HCT116 (cell line): ENCODE measurements at regions not wholly inside any gene's neighbourhood (a gene's known extent, or its start where the extent isn't known, plus 50 kb on each side); places are given as distances from the start of the nearest gene placed in this dataset.

ENCODE experiments used
- ATAC-seq: fragments of 200-7000 bp; cut with Tn5 transposase; 2 replicates; pipeline ENCODE4 v1.9.1; 2020; ENCODE audit warnings: mild to moderate bottlenecking, moderate library complexity
- BruUV-seq: library from RNA; stranded (reverse); fragments of 400-500 nt; replicated peaks from 2 replicates; lab custom pipeline; 2021; lab: Mats Ljungman, UMichigan
- CTCF ChIA-PET: fragments of 300-600 bp; sonication (Branson Sonifier 250); formaldehyde crosslinking; loops from one replicate; lab custom pipeline; 2021; ENCODE audit warnings: antibody characterized with exemption; lab: Charles Lee
- POLR2A ChIA-PET: fragments of 300-600, 350-600 bp; sonication (Branson Sonifier 250); formaldehyde crosslinking; loops from one replicate; lab custom pipeline; 2021; ENCODE audit warnings: antibody characterized with exemption; lab: Charles Lee
- RAD21 ChIA-PET, 2 experiments: fragments of 300-600 bp; sonication (Branson Sonifier 250); formaldehyde crosslinking; loops; one replicate each; lab custom pipeline; 2023; ENCODE audit warnings: low total read pairs in 2 of 2; ENCODE audit not compliant: uncharacterized antibody in 2 of 2, unreplicated experiment in 2 of 2, low non-redundant PET in 1 of 2; lab: Charles Lee
- DNase-seq: peaks from one replicate; pipeline ENCODE4 v3.0.0-alpha.2; 2010; ENCODE audit warnings: low read depth, low spot score
- H2AFZ ChIP-seq: fragments of 200-600 bp; shearing (Covaris generic), sonication (generic); 2 replicates; pipeline ENCODE4 v1.6.1; 2017; ENCODE audit warnings: low read depth, mixed run types, mixed read lengths, antibody characterized with exemption, low read length; ENCODE audit not compliant: poor library complexity, severe bottlenecking
- H3K27ac ChIP-seq: 2 replicates; pipeline ENCODE4 v1.5.1; 2012; ENCODE audit warnings: low read depth, low read length
- H3K27me3 ChIP-seq: fragments of 200-600 bp; sonication (generic); 2 replicates; pipeline ENCODE4 v1.6.1; 2016; ENCODE audit warnings: mixed run types, low read length, mixed read lengths; ENCODE audit not compliant: insufficient read depth
- H3K36me3 ChIP-seq, 2 experiments: fragments of 200-500 bp in 1 of 2; fragments of 200-600 bp in 1 of 2; sonication (Bioruptor generic) in 1 of 2; sonication (generic) in 1 of 2; 2 replicates each; pipeline versions ENCODE4 v1.5.1 to v1.6.1; 2014 to 2016; ENCODE audit warnings: low read length in 2 of 2, inconsistent platforms in 1 of 2, mixed read lengths in 1 of 2, mixed run types in 1 of 2; ENCODE audit not compliant: insufficient read depth in 2 of 2, control insufficient read depth in 1 of 2
- H3K4me1 ChIP-seq, 2 experiments: fragments of 200-600 bp in 1 of 2; sonication (generic) in 1 of 2; 2 replicates each; pipeline versions ENCODE4 v1.5.1 to v1.6.1; 2012 to 2017; ENCODE audit warnings: low read length in 2 of 2, inconsistent platforms in 1 of 2, mild to moderate bottlenecking in 1 of 2, mixed read lengths in 1 of 2, mixed run types in 1 of 2, moderate library complexity in 1 of 2; ENCODE audit not compliant: insufficient read depth in 2 of 2, control insufficient read depth in 1 of 2
- H3K4me2 ChIP-seq: fragments of 200-600 bp; sonication (generic); 2 replicates; pipeline ENCODE4 v1.6.1; 2017; ENCODE audit warnings: mixed run types, low read length, mixed read lengths
- H3K4me3 ChIP-seq, 2 experiments: fragments of 200-600 bp in 1 of 2; sonication (generic) in 1 of 2; replicated peaks in 1 of 2; 2 replicates each; pipeline ENCODE4 v1.5.1; 2011 to 2016; ENCODE audit warnings: low read length in 2 of 2, control low read depth in 1 of 2, low read depth in 1 of 2, mild to moderate bottlenecking in 1 of 2, mixed read lengths in 1 of 2, mixed run types in 1 of 2
- H3K79me2 ChIP-seq: fragments of 200-600 bp; sonication (generic); 2 replicates; pipeline ENCODE4 v1.6.1; 2017; ENCODE audit warnings: mild to moderate bottlenecking, mixed run types, low read length, moderate library complexity, mixed read lengths; ENCODE audit not compliant: insufficient read depth
- H3K9ac ChIP-seq: fragments of 200-600 bp; sonication (generic); 2 replicates; pipeline ENCODE4 v1.6.1; 2016; ENCODE audit warnings: low read length, mixed read lengths
- H3K9me2 ChIP-seq: fragments of 200-600 bp; sonication (generic), shearing (Covaris generic); 2 replicates; pipeline ENCODE4 v1.6.1; 2017; ENCODE audit warnings: mixed run types, mild to moderate bottlenecking, moderate library complexity; ENCODE audit not compliant: insufficient read depth
- H3K9me3 ChIP-seq, 2 experiments: fragments of 200-500 bp in 1 of 2; fragments of 200-600 bp in 1 of 2; sonication (Bioruptor generic) in 1 of 2; sonication (generic) in 1 of 2; 2 replicates each; pipeline ENCODE4 v1.6.1; 2014 to 2017; ENCODE audit warnings: low read length in 2 of 2, mixed read lengths in 2 of 2, inconsistent platforms in 1 of 2, low read depth in 1 of 2, mild to moderate bottlenecking in 1 of 2, mixed run types in 1 of 2, moderate library complexity in 1 of 2; ENCODE audit not compliant: control insufficient read depth in 1 of 2, insufficient read depth in 1 of 2
- H4K20me1 ChIP-seq: fragments of 200-600 bp; sonication (generic), shearing (Covaris generic); 2 replicates; pipeline ENCODE4 v1.6.1; 2017; ENCODE audit warnings: mixed run types, mild to moderate bottlenecking, moderate library complexity; ENCODE audit not compliant: insufficient read depth
- CBX3 ChIP-seq: IDR thresholded peaks from 2 replicates; pipeline ENCODE4 v1.6.1; 2012; ENCODE audit warnings: low read depth
- CEBPB ChIP-seq: IDR thresholded peaks from 2 replicates; pipeline ENCODE4 v1.6.1; 2012; ENCODE audit warnings: low read depth
- EGR1 ChIP-seq: IDR thresholded peaks from 2 replicates; pipeline ENCODE4 v1.6.1; 2012; ENCODE audit warnings: low read depth
- ELF1 ChIP-seq: IDR thresholded peaks from 2 replicates; pipeline ENCODE4 v1.6.1; 2012; ENCODE audit warnings: low read depth, borderline replicate concordance
- FOSL1 ChIP-seq: IDR thresholded peaks from 2 replicates; pipeline ENCODE4 v1.6.1; 2012; ENCODE audit warnings: low read depth
- MAX ChIP-seq: IDR thresholded peaks from 2 replicates; pipeline ENCODE4 v1.6.1; 2012
- POLR2A ChIP-seq: IDR thresholded peaks from 2 replicates; pipeline ENCODE4 v1.7.0; 2011; ENCODE audit warnings: borderline replicate concordance; ENCODE audit not compliant: insufficient read depth, insufficient read length; ENCODE audit errors: extremely low read depth
- RAD21 ChIP-seq: IDR thresholded peaks from 2 replicates; pipeline ENCODE4 v1.6.1; 2012; ENCODE audit warnings: low read depth, mild to moderate bottlenecking
- SP1 ChIP-seq: IDR thresholded peaks from 2 replicates; pipeline ENCODE4 v1.6.1; 2012; ENCODE audit warnings: low read depth
- TCF7L2 ChIP-seq: IDR thresholded peaks from 2 replicates; pipeline ENCODE4 v1.7.0; 2011; ENCODE audit warnings: borderline replicate concordance, inconsistent platforms; ENCODE audit not compliant: insufficient read depth, insufficient read length; ENCODE audit errors: extremely low read depth
- intact Hi-C: fragments of 100-400 bp; cut with micrococcal nuclease; formaldehyde crosslinking; loops from 2 replicates; pipeline ENCODE4 v1.10.0; 2022

DNA sequence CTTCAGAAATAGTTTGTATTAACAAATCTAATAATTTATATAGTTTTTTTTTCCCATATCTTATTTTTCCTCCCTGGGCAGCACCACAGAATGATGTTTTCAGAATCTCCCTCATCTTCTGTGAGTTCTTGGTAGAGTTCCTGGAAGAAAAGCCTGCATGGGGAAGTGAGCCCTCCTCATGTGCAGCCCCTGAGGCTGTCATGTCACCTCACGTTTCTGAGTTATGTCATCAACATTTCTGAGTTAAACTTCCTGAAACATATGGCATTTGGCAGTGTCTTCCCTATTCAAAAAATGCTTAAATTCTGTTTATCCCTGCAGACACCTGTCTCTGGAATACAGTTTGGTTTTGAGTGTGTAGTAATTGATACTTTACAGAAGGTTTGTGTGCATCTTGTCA lies 979.0 kb downstream of the TMEM121 start:
- ChIA-PET POLR2A (no interaction called here), CTCF (no interaction called here), RAD21 (no interaction called here)
- Histone ChIP-seq H3K27me3 (no peaks in the 10 kb centered on the region), H3K4me1 (no peaks in the 10 kb centered on the region), H3K9ac (no peak overlapping the region), H3K9me2 (no peaks in the 10 kb centered on the region), H3K27ac (no peak overlapping the region), H3K4me2 (no peak overlapping the region), H3K4me3 (no peak overlapping the region), H4K20me1 (no peaks in the 10 kb centered on the region), H2AFZ (no peak overlapping the region), H3K36me3 (no peaks in the 10 kb centered on the region), H3K9me3 (peaks cover under 1 to 25% of the 10 kb centered on the region in 2 experiments; a peak in 2 of 4 replicates), H3K79me2 (no peaks in the 10 kb centered on the region)
- TF ChIP-seq RAD21 (no peak), EGR1 (no peak), TCF7L2 (no peak), SP1 (no peak), CBX3 (no peak)
- DNase-seq: no peak
- intact Hi-C loops: no loop called here
- BruUV-seq: no TSS peak
- ATAC-seq: no peak

DNA sequence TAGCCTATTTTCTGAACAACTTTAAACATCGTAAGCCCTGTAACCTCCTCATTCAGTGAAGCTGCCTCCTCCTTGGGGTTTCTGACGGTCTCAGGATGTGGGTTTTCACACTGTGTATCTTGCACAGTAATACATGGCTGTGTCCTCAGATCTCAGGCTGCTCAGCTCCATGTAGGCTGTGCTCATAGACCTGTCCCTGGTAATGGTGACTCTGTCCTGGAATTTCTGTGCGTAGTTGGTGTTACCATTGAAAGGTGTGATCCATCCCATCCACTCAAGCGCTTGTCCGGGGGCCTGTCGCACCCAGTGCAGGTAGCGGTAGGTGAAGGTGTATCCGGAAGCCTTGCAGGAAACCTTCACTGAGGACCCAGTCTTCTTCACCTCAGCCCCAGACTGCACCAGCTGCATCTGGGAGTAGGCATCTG lies 980.5 kb downstream of the TMEM121 start:
- RAD21 ChIA-PET: no interaction called here

More for the DNA sequence above, 980.5 kb downstream of the TMEM121 start:
- no TSS peak for BruUV-seq
- Histone ChIP-seq H3K4me2 (no peak overlapping the region), H3K79me2 (no peaks in the 10 kb centered on the region), H2AFZ (no peak overlapping the region), H3K36me3 (no peaks in the 10 kb centered on the region), H3K4me3 (no peak overlapping the region), H4K20me1 (no peaks in the 10 kb centered on the region), H3K9me2 (no peaks in the 10 kb centered on the region), H3K4me1 (no peaks in the 10 kb centered on the region), H3K27ac (no peak overlapping the region), H3K9ac (no peak overlapping the region), H3K9me3 (peaks cover 3 to 34% of the 10 kb centered on the region in 2 experiments; a peak in 2 of 4 replicates), H3K27me3 (no peaks in the 10 kb centered on the region)
- CTCF ChIA-PET: no interaction called here
- intact Hi-C loops: no loop called here
- POLR2A ChIA-PET: no interaction called here
- no peak for DNase-seq
- ATAC-seq: no peak
- TF ChIP-seq FOSL1 (no peak), MAX (no peak), CEBPB (no peak), ELF1 (no peak), POLR2A (no peak)
